Neural crest cell (in vitro differentiated cells): ENCODE measurements at regions not wholly inside any gene's neighbourhood (a gene's known extent, or its start where the extent isn't known, plus 50 kb on each side); places are given as distances from the start of the nearest gene placed in this dataset.

Experiments used
- DNase-seq: peaks from one replicate; pipeline ENCODE4 v3.0.0; 2021; ENCODE audit warnings: low read depth, mixed read lengths, low spot score
- H3K27ac Mint-ChIP-seq: one replicate; pipeline ENCODE4 v1.8.0; 2021; ENCODE audit warnings: mild to moderate bottlenecking, mixed read lengths; ENCODE audit not compliant: unreplicated experiment
- H3K27me3 Mint-ChIP-seq: 2 replicates; pipeline ENCODE4 v1.8.0; 2021; ENCODE audit warnings: low read depth, mild to moderate bottlenecking, mixed read lengths
- H3K36me3 Mint-ChIP-seq: 2 replicates; pipeline ENCODE4 v1.8.0; 2021; ENCODE audit warnings: low read depth, mild to moderate bottlenecking, mixed read lengths
- H3K4me1 Mint-ChIP-seq: 2 replicates; pipeline ENCODE4 v1.8.0; 2021; ENCODE audit warnings: mixed read lengths
- H3K4me3 Mint-ChIP-seq: one replicate; pipeline ENCODE4 v1.8.0; 2021; ENCODE audit warnings: mild to moderate bottlenecking, mixed read lengths
- H3K9me3 Mint-ChIP-seq: 2 replicates; pipeline ENCODE4 v1.8.0; 2021; ENCODE audit warnings: mixed read lengths
- CTCF ChIP-seq: fragments of 200-600 bp; sonication (generic); conservative IDR thresholded peaks from 2 replicates; pipeline ENCODE4 v1.5.0; 2021; ENCODE audit warnings: antibody characterized with exemption, mild to moderate bottlenecking

GRCh38 chr15:96415513-96416217, 85.2 kb downstream of the NR2F2 start:
- Mint-ChIP-seq H3K27ac (no peak overlapping the region), H3K9me3 (no peaks in the 10 kb centered on the region), H3K36me3 (no peaks in the 10 kb centered on the region), H3K4me1 (peaks cover 59% of the 10 kb centered on the region), H3K27me3 (peaks cover 98% of the 10 kb centered on the region), H3K4me3 (peak overlapping the region; percentile 79)
- no peak for TF ChIP-seq CTCF
- no peak for DNase-seq

- no peaks in the 10 kb centered on the region for H3K9me3 Mint-ChIP-seq
- H3K27me3 Mint-ChIP-seq = peaks cover 98% of the 10 kb centered on the region
- peak overlapping the region; percentile 79 for H3K4me3 Mint-ChIP-seq
- no peak for TF ChIP-seq CTCF
- no peak overlapping the region for H3K27ac Mint-ChIP-seq
- no peaks in the 10 kb centered on the region for H3K36me3 Mint-ChIP-seq
- H3K4me1 Mint-ChIP-seq = peaks cover 56% of the 10 kb centered on the region
- DNase-seq = no peak
These were observed 85.9 kb downstream of the NR2F2 start for GRCh38 chr15:96416218-96416933.

GRCh38 chr15:96416934-96417759, 86.6 kb downstream of the NR2F2 start:
- Mint-ChIP-seq H3K4me3 (peak overlapping the region; percentile 52), H3K27ac (no peak overlapping the region), H3K36me3 (no peaks in the 10 kb centered on the region), H3K4me1 (peaks cover 51% of the 10 kb centered on the region), H3K27me3 (peaks cover 98% of the 10 kb centered on the region), H3K9me3 (no peaks in the 10 kb centered on the region)
- DNase-seq = no peak
- no peak for TF ChIP-seq CTCF

GRCh38 chr15:96417760-96418130, 87.2 kb downstream of the NR2F2 start:
- Mint-ChIP-seq H3K9me3 (no peaks in the 10 kb centered on the region), H3K27ac (no peak overlapping the region), H3K36me3 (no peaks in the 10 kb centered on the region), H3K4me3 (peak overlapping the region; percentile 52), H3K4me1 (peaks cover 49% of the 10 kb centered on the region), H3K27me3 (peaks cover 98% of the 10 kb centered on the region)
- no peak for DNase-seq
- TF ChIP-seq CTCF = no peak

- Mint-ChIP-seq H3K36me3 (no peaks in the 10 kb centered on the region), H3K4me3 (peak overlapping the region; percentile 52), H3K27ac (no peak overlapping the region), H3K27me3 (peaks cover 95% of the 10 kb centered on the region), H3K9me3 (no peaks in the 10 kb centered on the region), H3K4me1 (peaks cover 48% of the 10 kb centered on the region)
- DNase-seq = no peak
- no peak for TF ChIP-seq CTCF
These were observed 87.6 kb downstream of the NR2F2 start for GRCh38 chr15:96418146-96418545.
